Progenitor cell of endocrine pancreas (in vitro differentiated cells): ENCODE measurements at regions not wholly inside any gene's neighbourhood (a gene's known extent, or its start where the extent isn't known, plus 50 kb on each side); places are given as distances from the start of the nearest gene placed in this dataset.

Experiments used
- DNase-seq: peaks from one replicate; pipeline ENCODE4 v3.0.0; 2021; ENCODE audit warnings: low spot score; ENCODE audit not compliant: unreplicated experiment
- H3K27ac Mint-ChIP-seq: 2 replicates; pipeline ENCODE4 v1.8.0; 2021; ENCODE audit warnings: mild to moderate bottlenecking, moderate library complexity, mixed read lengths
- H3K27me3 Mint-ChIP-seq: 2 replicates; pipeline ENCODE4 v1.8.0; 2021; ENCODE audit warnings: mixed read lengths
- H3K36me3 Mint-ChIP-seq: 2 replicates; pipeline ENCODE4 v1.8.0; 2022; ENCODE audit warnings: mixed read lengths; ENCODE audit not compliant: insufficient read depth
- H3K4me1 Mint-ChIP-seq: 2 replicates; pipeline ENCODE4 v1.8.0; 2021; ENCODE audit warnings: low read depth, mixed read lengths
- H3K4me3 Mint-ChIP-seq: 2 replicates; pipeline ENCODE4 v1.8.0; 2021; ENCODE audit warnings: low read depth, mild to moderate bottlenecking, moderate library complexity, mixed read lengths
- H3K9me3 Mint-ChIP-seq: 2 replicates; pipeline ENCODE4 v1.8.0; 2021; ENCODE audit warnings: low read depth, mixed read lengths
- CTCF ChIP-seq: fragments of 200-600 bp; sonication (generic); IDR thresholded peaks from one replicate; pipeline ENCODE4 v1.5.0; 2021; ENCODE audit warnings: antibody characterized with exemption, mild to moderate bottlenecking; ENCODE audit not compliant: unreplicated experiment

DNA sequence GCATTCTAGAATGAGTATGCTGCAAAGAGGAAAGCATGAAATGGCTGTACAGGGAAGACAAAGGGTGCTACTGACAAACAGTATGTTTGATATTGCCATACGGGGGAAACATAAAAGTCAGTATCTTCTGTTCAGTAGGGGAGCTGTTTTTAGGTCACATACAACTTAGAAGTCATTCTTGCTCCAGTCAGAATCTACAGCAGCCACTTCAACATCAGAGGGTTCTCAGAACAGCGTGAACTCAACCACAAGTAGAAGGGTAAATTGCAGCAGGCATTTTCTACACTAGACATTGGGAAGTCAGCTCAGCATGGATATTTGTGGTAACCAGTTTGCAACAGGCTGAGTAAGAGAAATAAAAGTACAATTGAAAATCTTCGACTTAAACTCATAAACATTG is 1241.8 kb upstream of the GOT2 start:
- H3K36me3 Mint-ChIP-seq = peaks cover 2% of the 10 kb centered on the region
- H3K27me3 Mint-ChIP-seq = no peaks in the 10 kb centered on the region
- peaks cover 8% of the 10 kb centered on the region for H3K9me3 Mint-ChIP-seq
- no peaks in the 10 kb centered on the region for H3K4me1 Mint-ChIP-seq
- TF ChIP-seq CTCF = no peak
- H3K27ac Mint-ChIP-seq = no peak overlapping the region
- no peak for DNase-seq
- H3K4me3 Mint-ChIP-seq = no peak overlapping the region

DNA sequence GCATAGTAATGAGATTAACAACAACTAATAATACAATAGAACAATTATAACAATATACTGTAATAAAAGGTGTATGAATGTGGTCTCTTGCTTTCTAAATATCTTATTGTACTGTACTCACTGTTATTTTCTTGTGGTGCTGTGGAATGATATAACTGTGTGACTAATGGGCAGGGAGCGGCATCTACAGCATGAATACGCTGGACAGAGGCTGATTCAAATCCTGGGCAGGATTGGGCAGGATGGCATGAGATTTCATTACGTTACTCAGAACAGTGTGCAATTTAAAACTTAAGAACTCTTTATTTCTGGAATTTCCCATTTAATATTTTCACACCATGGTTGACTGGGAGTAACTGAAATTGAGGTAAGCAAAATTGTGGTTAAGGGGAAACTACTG is 1239.8 kb upstream of the GOT2 start:
- no peak for TF ChIP-seq CTCF
- H3K4me3 Mint-ChIP-seq = no peak overlapping the region
- H3K4me1 Mint-ChIP-seq = no peaks in the 10 kb centered on the region
- H3K27ac Mint-ChIP-seq = no peak overlapping the region
- peaks cover 8% of the 10 kb centered on the region for H3K9me3 Mint-ChIP-seq
- H3K36me3 Mint-ChIP-seq = peaks cover 2% of the 10 kb centered on the region
- no peak for DNase-seq
- H3K27me3 Mint-ChIP-seq = no peaks in the 10 kb centered on the region

GRCh38 chr16:59971264-59971663 is 1237.1 kb upstream of the GOT2 start:
- Mint-ChIP-seq H3K27me3 (no peaks in the 10 kb centered on the region), H3K9me3 (peaks cover 6% of the 10 kb centered on the region), H3K4me3 (no peak overlapping the region), H3K27ac (no peak overlapping the region), H3K36me3 (peaks cover under 1% of the 10 kb centered on the region), H3K4me1 (no peaks in the 10 kb centered on the region)
- no peak for DNase-seq
- no peak for TF ChIP-seq CTCF

- Mint-ChIP-seq H3K4me1 (no peaks in the 10 kb centered on the region), H3K4me3 (no peak overlapping the region), H3K27me3 (no peaks in the 10 kb centered on the region), H3K9me3 (peaks cover 2% of the 10 kb centered on the region), H3K27ac (no peak overlapping the region), H3K36me3 (no peaks in the 10 kb centered on the region)
- no peak for DNase-seq
- no peak for TF ChIP-seq CTCF
Observed at GRCh38 chr16:59964232-59964924, 1230.3 kb upstream of the GOT2 start.

DNA sequence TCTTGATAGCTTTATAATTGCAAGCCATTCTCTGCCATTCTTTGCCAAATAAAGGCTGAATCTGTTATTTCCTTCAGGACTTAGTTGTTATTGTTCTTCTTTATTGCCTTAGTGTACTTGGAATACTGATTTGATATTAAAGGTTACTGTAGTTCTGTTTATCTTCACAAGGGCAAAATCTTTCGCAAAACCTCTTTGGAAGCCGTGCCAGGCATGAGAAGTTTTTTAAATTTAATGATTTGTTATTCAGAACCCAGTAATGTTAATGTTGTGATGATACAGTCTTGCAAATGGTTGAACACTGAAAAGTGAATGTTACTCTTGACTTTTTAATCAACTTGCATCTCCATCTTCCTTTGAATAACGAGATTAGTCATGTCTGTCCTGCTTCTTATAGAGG is 1225.2 kb upstream of the GOT2 start:
- peaks cover 2% of the 10 kb centered on the region for H3K9me3 Mint-ChIP-seq
- H3K36me3 Mint-ChIP-seq = no peaks in the 10 kb centered on the region
- no peak overlapping the region for H3K27ac Mint-ChIP-seq
- no peak for DNase-seq
- H3K27me3 Mint-ChIP-seq = no peaks in the 10 kb centered on the region
- TF ChIP-seq CTCF = no peak
- no peak overlapping the region for H3K4me3 Mint-ChIP-seq
- H3K4me1 Mint-ChIP-seq = no peaks in the 10 kb centered on the region
